ENCODE measurements at regions not wholly inside any gene's neighbourhood (a gene's known extent, or its start where the extent isn't known, plus 50 kb on each side); places are given as distances from the start of the nearest gene placed in this dataset.

DNA sequence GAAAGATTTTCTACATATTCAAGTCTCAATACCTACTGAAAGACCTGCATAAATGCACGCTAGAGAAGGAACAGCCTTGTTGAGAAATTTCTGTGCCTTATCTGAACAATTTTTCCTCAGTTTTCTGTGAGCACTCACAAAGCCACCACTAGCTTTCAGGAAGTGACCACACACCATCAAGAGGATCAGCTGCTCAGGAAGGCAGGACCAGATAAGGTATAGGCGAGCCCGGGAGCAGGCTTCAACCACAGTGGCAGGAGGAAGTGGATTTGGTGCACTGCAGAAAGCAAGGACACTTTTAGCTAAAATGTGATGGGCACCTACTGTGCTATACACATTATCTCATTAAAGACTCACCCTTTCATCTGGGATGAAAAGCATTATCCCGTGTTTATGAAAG lies 220.8 kb downstream of the RAB38 start:
- TF ChIP-seq TSHZ2 (CRISPR knock-in tag; IDR thresholded peaks at IDR 0.05): no peak
- TF ChIP-seq, protein P1, sequence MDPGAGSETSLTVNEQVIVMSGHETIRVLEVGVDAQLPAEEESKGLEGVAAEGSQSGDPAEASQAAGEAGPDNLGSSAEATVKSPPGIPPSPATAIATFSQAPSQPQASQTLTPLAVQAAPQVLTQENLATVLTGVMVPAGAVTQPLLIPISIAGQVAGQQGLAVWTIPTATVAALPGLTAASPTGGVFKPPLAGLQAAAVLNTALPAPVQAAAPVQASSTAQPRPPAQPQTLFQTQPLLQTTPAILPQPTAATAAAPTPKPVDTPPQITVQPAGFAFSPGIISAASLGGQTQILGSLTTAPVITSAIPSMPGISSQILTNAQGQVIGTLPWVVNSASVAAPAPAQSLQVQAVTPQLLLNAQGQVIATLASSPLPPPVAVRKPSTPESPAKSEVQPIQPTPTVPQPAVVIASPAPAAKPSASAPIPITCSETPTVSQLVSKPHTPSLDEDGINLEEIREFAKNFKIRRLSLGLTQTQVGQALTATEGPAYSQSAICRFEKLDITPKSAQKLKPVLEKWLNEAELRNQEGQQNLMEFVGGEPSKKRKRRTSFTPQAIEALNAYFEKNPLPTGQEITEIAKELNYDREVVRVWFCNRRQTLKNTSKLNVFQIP (CRISPR knock-in tag; IDR thresholded peaks at IDR 0.05; ENCODE audit: borderline replicate concordance, low read depth): no peak
- no peak for TF ChIP-seq ESRRG (CRISPR knock-in tag; IDR thresholded peaks at IDR 0.05)
- no peak for TF ChIP-seq TCF4 (CRISPR knock-in tag; IDR thresholded peaks at IDR 0.05; ENCODE audit: borderline replicate concordance)
- TF ChIP-seq ZNF565 (CRISPR knock-in tag; conservative IDR thresholded peaks at IDR 0.05; ENCODE audit: low read depth): no peak
- no peak for TF ChIP-seq ARNTL (CRISPR knock-in tag; IDR thresholded peaks at IDR 0.05; ENCODE audit: borderline replicate concordance, low read depth)
- TF ChIP-seq OSR1 (CRISPR knock-in tag; IDR thresholded peaks at IDR 0.05): no peak
- no peak for TF ChIP-seq ZFP30 (CRISPR knock-in tag; IDR thresholded peaks at IDR 0.05)
- no peak for TF ChIP-seq PPARA (CRISPR knock-in tag; IDR thresholded peaks at IDR 0.05; ENCODE audit: borderline replicate concordance)
- TF ChIP-seq CSRNP3 (CRISPR knock-in tag; IDR thresholded peaks at IDR 0.05): no peak
- TF ChIP-seq, protein P2, sequence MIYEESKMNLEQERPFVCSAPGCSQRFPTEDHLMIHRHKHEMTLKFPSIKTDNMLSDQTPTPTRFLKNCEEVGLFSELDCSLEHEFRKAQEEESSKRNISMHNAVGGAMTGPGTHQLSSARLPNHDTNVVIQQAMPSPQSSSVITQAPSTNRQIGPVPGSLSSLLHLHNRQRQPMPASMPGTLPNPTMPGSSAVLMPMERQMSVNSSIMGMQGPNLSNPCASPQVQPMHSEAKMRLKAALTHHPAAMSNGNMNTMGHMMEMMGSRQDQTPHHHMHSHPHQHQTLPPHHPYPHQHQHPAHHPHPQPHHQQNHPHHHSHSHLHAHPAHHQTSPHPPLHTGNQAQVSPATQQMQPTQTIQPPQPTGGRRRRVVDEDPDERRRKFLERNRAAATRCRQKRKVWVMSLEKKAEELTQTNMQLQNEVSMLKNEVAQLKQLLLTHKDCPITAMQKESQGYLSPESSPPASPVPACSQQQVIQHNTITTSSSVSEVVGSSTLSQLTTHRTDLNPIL (CRISPR knock-in tag; IDR thresholded peaks at IDR 0.05; ENCODE audit: low read depth): no peak
- no peak for TF ChIP-seq ZNF8 (CRISPR knock-in tag; IDR thresholded peaks at IDR 0.05)
- TF ChIP-seq TOX (CRISPR knock-in tag; IDR thresholded peaks at IDR 0.05; ENCODE audit: borderline replicate concordance): no peak
- TF ChIP-seq ZNF70 (CRISPR knock-in tag; IDR thresholded peaks at IDR 0.05): no peak
- TF ChIP-seq ISL1 (CRISPR knock-in tag; IDR thresholded peaks at IDR 0.05): no peak
- no peak for TF ChIP-seq GLIS3 (CRISPR knock-in tag; IDR thresholded peaks at IDR 0.05)
- ATAC-seq: no peak

GRCh38 chr11:87942786-87943185 lies 232.5 kb downstream of the RAB38 start:
- no peak for ATAC-seq
- TF ChIP-seq ISL1 (CRISPR knock-in tag; IDR thresholded peaks at IDR 0.05) (no peak), GLIS3 (CRISPR knock-in tag; IDR thresholded peaks at IDR 0.05) (no peak), ESRRG (CRISPR knock-in tag; IDR thresholded peaks at IDR 0.05) (no peak), BACH2 (CRISPR knock-in tag; IDR thresholded peaks at IDR 0.05; ENCODE audit: borderline replicate concordance) (no peak), TSHZ2 (CRISPR knock-in tag; IDR thresholded peaks at IDR 0.05) (no peak)

DNA sequence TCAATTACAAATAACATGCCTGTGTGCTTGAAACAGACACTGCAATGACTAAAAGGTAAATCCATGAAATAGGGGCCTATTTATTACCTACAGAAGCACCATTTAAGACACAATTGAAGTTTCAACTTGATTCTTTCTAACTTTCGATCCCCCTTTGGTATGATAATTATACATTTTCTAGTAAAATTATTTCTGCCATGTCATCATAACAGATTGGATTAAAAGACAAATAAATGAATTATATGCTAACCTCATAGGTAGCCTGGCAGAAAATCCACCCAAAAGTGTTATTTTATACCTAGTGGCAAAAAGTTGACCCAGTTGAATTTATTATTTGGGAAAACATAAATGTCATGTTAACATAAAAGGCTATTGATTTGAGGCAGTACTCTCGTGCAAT lies 241.1 kb downstream of the RAB38 start:
- no peak for ATAC-seq
- TF ChIP-seq RARB (CRISPR knock-in tag; IDR thresholded peaks at IDR 0.05) (no peak), OSR1 (CRISPR knock-in tag; IDR thresholded peaks at IDR 0.05) (no peak), ZNF8 (CRISPR knock-in tag; IDR thresholded peaks at IDR 0.05) (no peak), ESRRG (CRISPR knock-in tag; IDR thresholded peaks at IDR 0.05) (no peak), ARNTL (CRISPR knock-in tag; IDR thresholded peaks at IDR 0.05; ENCODE audit: borderline replicate concordance, low read depth) (no peak), TOX (CRISPR knock-in tag; IDR thresholded peaks at IDR 0.05; ENCODE audit: borderline replicate concordance) (no peak), ISL1 (CRISPR knock-in tag; IDR thresholded peaks at IDR 0.05) (no peak), PPARA (CRISPR knock-in tag; IDR thresholded peaks at IDR 0.05; ENCODE audit: borderline replicate concordance) (no peak), GLIS3 (CRISPR knock-in tag; IDR thresholded peaks at IDR 0.05) (no peak), CSRNP3 (CRISPR knock-in tag; IDR thresholded peaks at IDR 0.05) (no peak), SNAI2 (CRISPR knock-in tag; IDR thresholded peaks at IDR 0.05) (no peak), ZC3H10 (CRISPR knock-in tag; IDR thresholded peaks at IDR 0.05) (no peak), TCF4 (CRISPR knock-in tag; IDR thresholded peaks at IDR 0.05; ENCODE audit: borderline replicate concordance) (no peak), ZNF565 (CRISPR knock-in tag; conservative IDR thresholded peaks at IDR 0.05; ENCODE audit: low read depth) (no peak), ZFP30 (CRISPR knock-in tag; IDR thresholded peaks at IDR 0.05) (no peak), CSDC2 (CRISPR knock-in tag; IDR thresholded peaks at IDR 0.05) (no peak)
- TF ChIP-seq, protein P1 (CRISPR knock-in tag; IDR thresholded peaks at IDR 0.05; ENCODE audit: borderline replicate concordance, low read depth): no peak
- TF ChIP-seq, protein P2 (CRISPR knock-in tag; IDR thresholded peaks at IDR 0.05; ENCODE audit: low read depth): no peak
